ENCODE measurements at regions not wholly inside any gene's neighbourhood (a gene's known extent, or its start where the extent isn't known, plus 50 kb on each side); places are given as distances from the start of the nearest gene placed in this dataset.

- Histone ChIP-seq H3K27me3 (ENCODE audit: insufficient read depth, low read length) (no peaks in the 10 kb centered on the region), H3K9ac (ENCODE audit: low read length) (no peak overlapping the region), H3K9me3 (ENCODE audit: insufficient read depth, low read depth, low read length) (no peaks in the 10 kb centered on the region), H3K36me3 (ENCODE audit: insufficient read depth, low read length) (no peaks in the 10 kb centered on the region), H4K20me1 (ENCODE audit: insufficient read depth, low read length) (no peaks in the 10 kb centered on the region), H3K27ac (ENCODE audit: low read depth, low read length) (no peak overlapping the region), H3K79me2 (ENCODE audit: insufficient read depth, low read length) (no peaks in the 10 kb centered on the region), H3K4me2 (ENCODE audit: low read length) (no peak overlapping the region), H2AFZ (ENCODE audit: low read depth, low read length) (no peak overlapping the region), H3K4me1 (ENCODE audit: insufficient read depth, low read length) (no peaks in the 10 kb centered on the region), H3K4me3 (ENCODE audit: insufficient read depth, low read depth, low read length) (no peak overlapping the region)
- Mint-ChIP-seq H3K9me3 (ENCODE audit: unreplicated experiment) (no peaks in the 10 kb centered on the region), H3K36me3 (ENCODE audit: low read depth, unreplicated experiment) (no peaks in the 10 kb centered on the region), H3K4me3 (ENCODE audit: unreplicated experiment) (no peak overlapping the region), H3K27me3 (ENCODE audit: low read depth, unreplicated experiment) (no peaks in the 10 kb centered on the region), H3K27ac (ENCODE audit: unreplicated experiment) (no peak overlapping the region), H3K4me1 (ENCODE audit: low read depth, unreplicated experiment) (no peaks in the 10 kb centered on the region)
- FAIRE-seq (no peak), DNase-seq (ENCODE audit: low read depth) (no peak)
- TF ChIP-seq CTCF (IDR thresholded peaks at IDR 0.05; ENCODE audit: insufficient read depth, low read depth, low read length) (no peak), EZH2 (IDR thresholded peaks at IDR 0.05; ENCODE audit: insufficient read depth, low read length) (no peak)
Observed at GRCh38 chr11:104238916-104239315, 75.0 kb upstream of the PDGFD start.

- no peaks in the 10 kb centered on the region for H3K27me3 ChIP-seq (ENCODE audit: insufficient read depth, low read length)
- DNase-seq (ENCODE audit: low read depth): no peak
- no peaks in the 10 kb centered on the region for H3K36me3 Mint-ChIP-seq (ENCODE audit: low read depth, unreplicated experiment)
- H3K9me3 ChIP-seq (ENCODE audit: insufficient read depth, low read depth, low read length): no peaks in the 10 kb centered on the region
- no peak overlapping the region for H3K4me3 Mint-ChIP-seq (ENCODE audit: unreplicated experiment)
- no peak for FAIRE-seq
- H2AFZ ChIP-seq (ENCODE audit: low read depth, low read length): no peak overlapping the region
- no peak overlapping the region for H3K4me2 ChIP-seq (ENCODE audit: low read length)
- no peaks in the 10 kb centered on the region for H3K4me1 ChIP-seq (ENCODE audit: insufficient read depth, low read length)
- H3K9me3 Mint-ChIP-seq (ENCODE audit: unreplicated experiment): no peaks in the 10 kb centered on the region
- no peaks in the 10 kb centered on the region for H3K79me2 ChIP-seq (ENCODE audit: insufficient read depth, low read length)
- no peak for TF ChIP-seq EZH2 (IDR thresholded peaks at IDR 0.05; ENCODE audit: insufficient read depth, low read length)
- TF ChIP-seq CTCF (IDR thresholded peaks at IDR 0.05; ENCODE audit: insufficient read depth, low read depth, low read length): no peak
- H3K27ac Mint-ChIP-seq (ENCODE audit: unreplicated experiment): no peak overlapping the region
- H3K27me3 Mint-ChIP-seq (ENCODE audit: low read depth, unreplicated experiment): no peaks in the 10 kb centered on the region
- no peaks in the 10 kb centered on the region for H4K20me1 ChIP-seq (ENCODE audit: insufficient read depth, low read length)
- H3K36me3 ChIP-seq (ENCODE audit: insufficient read depth, low read length): no peaks in the 10 kb centered on the region
- no peaks in the 10 kb centered on the region for H3K4me1 Mint-ChIP-seq (ENCODE audit: low read depth, unreplicated experiment)
- no peak overlapping the region for H3K4me3 ChIP-seq (ENCODE audit: insufficient read depth, low read depth, low read length)
- H3K27ac ChIP-seq (ENCODE audit: low read depth, low read length): no peak overlapping the region
- H3K9ac ChIP-seq (ENCODE audit: low read length): no peak overlapping the region
Observed at GRCh38 chr11:104225047-104225446, 61.1 kb upstream of the PDGFD start.

GRCh38 chr11:104222464-104222863, 58.5 kb upstream of the PDGFD start:
- TF ChIP-seq CTCF (IDR thresholded peaks at IDR 0.05; ENCODE audit: insufficient read depth, low read depth, low read length) (no peak), EZH2 (IDR thresholded peaks at IDR 0.05; ENCODE audit: insufficient read depth, low read length) (no peak)
- Histone ChIP-seq H3K4me1 (ENCODE audit: insufficient read depth, low read length) (no peaks in the 10 kb centered on the region), H3K9ac (ENCODE audit: low read length) (no peak overlapping the region), H3K36me3 (ENCODE audit: insufficient read depth, low read length) (no peaks in the 10 kb centered on the region), H2AFZ (ENCODE audit: low read depth, low read length) (no peak overlapping the region), H3K27me3 (ENCODE audit: insufficient read depth, low read length) (no peaks in the 10 kb centered on the region), H3K4me2 (ENCODE audit: low read length) (no peak overlapping the region), H4K20me1 (ENCODE audit: insufficient read depth, low read length) (no peaks in the 10 kb centered on the region), H3K4me3 (ENCODE audit: insufficient read depth, low read depth, low read length) (no peak overlapping the region), H3K9me3 (ENCODE audit: insufficient read depth, low read depth, low read length) (peaks cover 3% of the 10 kb centered on the region), H3K27ac (ENCODE audit: low read depth, low read length) (no peak overlapping the region), H3K79me2 (ENCODE audit: insufficient read depth, low read length) (no peaks in the 10 kb centered on the region)
- H3K4me3 Mint-ChIP-seq (ENCODE audit: unreplicated experiment): no peak overlapping the region
- H3K27me3 Mint-ChIP-seq (ENCODE audit: low read depth, unreplicated experiment): no peaks in the 10 kb centered on the region
- no peaks in the 10 kb centered on the region for H3K9me3 Mint-ChIP-seq (ENCODE audit: unreplicated experiment)
- H3K4me1 Mint-ChIP-seq (ENCODE audit: low read depth, unreplicated experiment): no peaks in the 10 kb centered on the region
- no peak for DNase-seq (ENCODE audit: low read depth)
- no peaks in the 10 kb centered on the region for H3K36me3 Mint-ChIP-seq (ENCODE audit: low read depth, unreplicated experiment)
- no peak overlapping the region for H3K27ac Mint-ChIP-seq (ENCODE audit: unreplicated experiment)
- FAIRE-seq: no peak
